Left cardiac atrium (tissue), 4 donors: ENCODE measurements at regions not wholly inside any gene's neighbourhood (a gene's known extent, or its start where the extent isn't known, plus 50 kb on each side); places are given as distances from the start of the nearest gene placed in this dataset.

Source experiments
- ATAC-seq, 2 donors: fragments of 200-7000 bp; cut with Tn5 transposase; one replicate each; pipeline ENCODE4 v1.9.1; 2020; ENCODE audit warnings: mild to moderate bottlenecking in 2 of 2, moderate library complexity in 2 of 2
- DNase-seq: peaks from one replicate; pipeline ENCODE4 v3.0.0-alpha.2; 2020
- intact Hi-C, 2 donors: fragments of 100-400 bp; cut with DNase I; formaldehyde crosslinking; loops; one replicate each; pipeline versions ENCODE4 v1.14.1 to v1.15.1; 2022 to 2023
- donor health status: DM: no; HTN: yes; CAD: no.
- donor health status: DM: no; HTN: yes; CAD: no; lungs with severe emphysema.
- donor health status: DM: yes; HTN: yes; CAD: no.
- donor health status: Dilated cardiomyopathy.

GRCh38 chr7:81648716-81649115 is 121.1 kb downstream of the HGF start:
- DNase-seq (no peak), ATAC-seq (no peak)
- intact Hi-C loops = no loop called here

GRCh38 chr7:81645435-81645834 is 124.4 kb downstream of the HGF start:
- DNase-seq = no peak
- no peak for ATAC-seq
- intact Hi-C loops = no loop called here

GRCh38 chr7:81641873-81642272 is 128.0 kb downstream of the HGF start:
- intact Hi-C loops = no loop called here
- DNase-seq (no peak), ATAC-seq (no peak)

GRCh38 chr7:81638198-81638597 is 131.6 kb downstream of the HGF start:
- intact Hi-C loops = no loop called here
- ATAC-seq (no peak), DNase-seq (no peak)

GRCh38 chr7:81637534-81637933 is 132.3 kb downstream of the HGF start:
- intact Hi-C loops = no loop called here
- ATAC-seq (no peak), DNase-seq (no peak)

GRCh38 chr7:81632418-81632817 is 137.4 kb downstream of the HGF start:
- no peak for ATAC-seq
- no peak for DNase-seq
- intact Hi-C loops = no loop called here

- no peak for ATAC-seq
- intact Hi-C loops = no loop called here
- DNase-seq = no peak
Measured at GRCh38 chr7:81630600-81630999, 139.2 kb downstream of the HGF start.

GRCh38 chr7:81629702-81630101 is 140.1 kb downstream of the HGF start:
- no peak for ATAC-seq
- intact Hi-C loops = no loop called here

GRCh38 chr7:81628951-81629350 is 140.9 kb downstream of the HGF start:
- intact Hi-C loops = no loop called here

More at GRCh38 chr7:81629702-81630101, 140.1 kb downstream of the HGF start:
- DNase-seq = no peak

GRCh38 chr7:81627536-81628287 is 142.1 kb downstream of the HGF start:
- DNase-seq (no peak), ATAC-seq (no peak)
- intact Hi-C loops = no loop called here

More at GRCh38 chr7:81628951-81629350, 140.9 kb downstream of the HGF start:
- DNase-seq (no peak), ATAC-seq (no peak)

GRCh38 chr7:81626008-81626407 is 143.8 kb downstream of the HGF start:
- ATAC-seq (no peak), DNase-seq (no peak)
- intact Hi-C loops = no loop called here

GRCh38 chr7:81624650-81625631 is 144.9 kb downstream of the HGF start:
- DNase-seq (no peak), ATAC-seq (no peak)
- intact Hi-C loops = no loop called here

- DNase-seq = no peak
- ATAC-seq = no peak
- intact Hi-C loops = no loop called here
Measured at GRCh38 chr7:81624021-81624592, 145.7 kb downstream of the HGF start.

GRCh38 chr7:81623251-81623855 is 146.5 kb downstream of the HGF start:
- intact Hi-C loops = no loop called here
- no peak for ATAC-seq
- no peak for DNase-seq

GRCh38 chr7:81621893-81622292 is 148.0 kb downstream of the HGF start:
- intact Hi-C loops = no loop called here
- no peak for DNase-seq
- no peak for ATAC-seq

- no peak for DNase-seq
- intact Hi-C loops = no loop called here
- ATAC-seq = peak in 1 of 2 donors; percentile 96
Measured at GRCh38 chr7:81618396-81619014, 151.3 kb downstream of the HGF start.

- no peak for DNase-seq
- ATAC-seq = no peak
- intact Hi-C loops = no loop called here
Measured at GRCh38 chr7:81616951-81617350, 152.9 kb downstream of the HGF start.

GRCh38 chr7:81611805-81612204 is 158.0 kb downstream of the HGF start:
- ATAC-seq (no peak), DNase-seq (no peak)
- intact Hi-C loops = no loop called here

- ATAC-seq (no peak), DNase-seq (no peak)
- intact Hi-C loops = no loop called here
Measured at GRCh38 chr7:81611040-81611439, 158.8 kb downstream of the HGF start.
